A549 (cell line): ENCODE measurements at regions not wholly inside any gene's neighbourhood (a gene's known extent, or its start where the extent isn't known, plus 50 kb on each side); places are given as distances from the start of the nearest gene placed in this dataset.

Source experiments
- ATAC-seq, 2 experiments: fragments of 200-7000 bp in 1 of 2; fragments of >200 bp in 1 of 2; cut with Nextera tagmentation in 1 of 2; cut with Tn5 transposase in 1 of 2; 3 replicates each; pipeline versions ENCODE4 v1.8.0 to v1.9.1; 2018 to 2020; ENCODE audit warnings: mild to moderate bottlenecking in 1 of 2, moderate library complexity in 1 of 2
- CTCF ChIA-PET: fragments of 300-600 bp; sonication (Branson Sonifier 250); formaldehyde crosslinking; extraction: SDS; loops from one replicate; lab custom pipeline; 2021; ENCODE audit warnings: antibody characterized with exemption, inconsistent platforms; lab: Yijun Ruan, JAX
- POLR2A ChIA-PET: fragments of 350-600 bp; formaldehyde crosslinking; extraction: SDS; loops from one replicate; lab custom pipeline; 2021; ENCODE audit warnings: antibody characterized with exemption, inconsistent platforms; lab: Yijun Ruan, JAX
- DNase-seq, 2 experiments: peaks; one replicate each; pipeline versions ENCODE4 v3.0.0 to v3.0.0-alpha.2; 2011 to 2016; ENCODE audit warnings: low read depth in 1 of 2, low spot score in 1 of 2
- FAIRE-seq: peaks from 2 replicates; lab custom pipeline; 2011; peaks lifted over from hg19 to GRCh38; lab: Jason Lieb, UNC
- H3K27ac ChIP-seq, 2 experiments: fragments of >200 bp; sonication (Bioruptor Twin); formaldehyde crosslinking; 3 replicates each; pipeline ENCODE4 v1.5.1; 2016 to 2017
- H3K4me1 ChIP-seq: fragments of >200 bp; sonication (Bioruptor Twin); formaldehyde crosslinking; 3 replicates; pipeline ENCODE4 v1.6.1; 2016
- H3K4me2 ChIP-seq: fragments of >200 bp; sonication (Bioruptor Twin); formaldehyde crosslinking; 3 replicates; pipeline ENCODE4 v1.6.1; 2016
- H3K4me3 ChIP-seq: fragments of >200 bp; sonication (Bioruptor Twin); formaldehyde crosslinking; 3 replicates; pipeline ENCODE4 v1.5.1; 2016
- H3K9me3 ChIP-seq: fragments of >200 bp; sonication (Bioruptor Twin); formaldehyde crosslinking; 3 replicates; pipeline ENCODE4 v1.6.1; 2016
- BCL3 ChIP-seq: fragments of >200 bp; sonication (Bioruptor Twin); formaldehyde crosslinking; IDR thresholded peaks from 3 replicates; pipeline ENCODE4 v1.6.1; 2016
- BHLHE40 ChIP-seq: IDR thresholded peaks from 2 replicates; pipeline ENCODE4 v1.6.1; 2012; ENCODE audit warnings: low read depth, low read length, inconsistent platforms
- CHD2 ChIP-seq: fragments of 150-350 bp; IDR thresholded peaks from 2 replicates; pipeline ENCODE4 v1.6.1; 2014; ENCODE audit warnings: low read length; ENCODE audit not compliant: partially characterized antibody
- E2F6 ChIP-seq: IDR thresholded peaks from 2 replicates; pipeline ENCODE4 v1.6.1; 2012; ENCODE audit warnings: low read depth, borderline replicate concordance
- HEYL ChIP-seq: fragments of 250-450 bp; sonication (Bioruptor Pico); IDR thresholded peaks from 2 replicates; pipeline ENCODE4 v1.8.0; 2021; ENCODE audit warnings: mild to moderate bottlenecking, moderate library complexity
- HMGXB4 ChIP-seq: fragments of 250-450 bp; sonication (Bioruptor Pico); IDR thresholded peaks from 2 replicates; pipeline ENCODE4 v1.5.0; 2021; ENCODE audit warnings: mild to moderate bottlenecking, moderate library complexity, borderline replicate concordance
- MAX ChIP-seq: IDR thresholded peaks from 2 replicates; pipeline ENCODE4 v1.6.1; 2012
- MYC ChIP-seq: IDR thresholded peaks from 2 replicates; pipeline ENCODE4 v1.6.1; 2012; ENCODE audit warnings: mild to moderate bottlenecking, inconsistent platforms, low read length, improper control_type of control experiment, borderline replicate concordance
- NFE2L2 ChIP-seq: fragments of 150-350 bp; conservative IDR thresholded peaks from 2 replicates; pipeline ENCODE4 v1.6.1; 2014; ENCODE audit warnings: low read length
- RFX5 ChIP-seq: fragments of 450-650 bp; IDR thresholded peaks from 2 replicates; pipeline ENCODE4 v1.7.1; 2014; ENCODE audit warnings: antibody characterized with exemption, mild to moderate bottlenecking, moderate library complexity
- RNF2 ChIP-seq: fragments of 200-600 bp; sonication (generic); IDR thresholded peaks from 2 replicates; pipeline ENCODE4 v1.6.1; 2016; ENCODE audit warnings: low read depth, mild to moderate bottlenecking, antibody characterized with exemption, moderate library complexity, borderline replicate concordance
- WGBS: methylation state at CpG from one replicate; pipeline ENCODE4 v1.1.6; 2017; ENCODE audit errors: missing lambda C conversion rate; 5-methylcytosine and 5-hydroxymethylcytosine counted together

- Histone ChIP-seq H3K9me3 (no peaks in the 10 kb centered on the region), H3K27ac (0 out of 6 replicates have a peak overlapping the region, but pooled peaks of 1 of the 2 experiments have one; percentile 36), H3K4me1 (peaks cover 16% of the 10 kb centered on the region), H3K4me2 (no peak overlapping the region), H3K4me3 (no peak overlapping the region)
- no peak for ATAC-seq
- 76% methylated on average over 9 of the region's 9 CpGs for WGBS
- FAIRE-seq, result no peak
- POLR2A ChIA-PET, result no interaction called here
- TF ChIP-seq RFX5, result no peak
- no peak for TF ChIP-seq MAX
- no peak for TF ChIP-seq RNF2
- TF ChIP-seq CHD2, result no peak
- no peak for TF ChIP-seq BHLHE40
- no peak for TF ChIP-seq NFE2L2
- TF ChIP-seq E2F6, result no peak
- no peak for TF ChIP-seq HEYL (CRISPR knock-in tag)
- DNase-seq, result no peak
- CTCF ChIA-PET, result no interaction called here
Measured at GRCh38 chr1:229059671-229060539, 211.0 kb upstream of the RAB4A start.

GRCh38 chr1:229062135-229062534, 208.8 kb upstream of the RAB4A start:
- DNase-seq, result no peak
- Histone ChIP-seq H3K27ac (peak overlapping the region in 1 of 2 experiments; percentile 7; a peak in 1 of 6 replicates), H3K9me3 (no peaks in the 10 kb centered on the region), H3K4me2 (no peak overlapping the region), H3K4me1 (peaks cover 26% of the 10 kb centered on the region), H3K4me3 (no peak overlapping the region)
- CTCF ChIA-PET, result interaction anchor here (1.1 to 1.3 kb wide), 2 partner anchors 16 to 370 kb away, joined by 3 read pairs; no protein-coding TSS in a partner anchor
- no peak for FAIRE-seq
- POLR2A ChIA-PET, result no interaction called here
- 82% methylated on average over 4 of the region's 5 CpGs for WGBS
- TF ChIP-seq BCL3, result no peak
- no peak for TF ChIP-seq RFX5
- no peak for ATAC-seq

- ATAC-seq (no peak), FAIRE-seq (no peak), DNase-seq (no peak)
- Histone ChIP-seq H3K4me3 (no peak overlapping the region), H3K27ac (peak overlapping the region in 1 of 2 experiments; percentile 34; a peak in 2 of 6 replicates), H3K9me3 (no peaks in the 10 kb centered on the region), H3K4me2 (no peak overlapping the region; the same call in 2 of the 3 replicates), H3K4me1 (peaks cover 30% of the 10 kb centered on the region)
- ChIA-PET CTCF (interaction anchor here (1.1 to 1.3 kb wide), 2 partner anchors 17 to 371 kb away, joined by 3 read pairs; no protein-coding TSS in a partner anchor), POLR2A (no interaction called here)
- TF ChIP-seq HMGXB4 (CRISPR knock-in tag) (no peak), MYC (no peak)
- WGBS, result 93% methylated on average over 5 of the region's 5 CpGs
Measured at GRCh38 chr1:229063154-229063773, 207.6 kb upstream of the RAB4A start.
